NCI-H2171 treated with DMSO at 0.1 percent for 48 hours (cell line): ENCODE measurements at regions not wholly inside any gene's neighbourhood (a gene's known extent, or its start where the extent isn't known, plus 50 kb on each side); places are given as distances from the start of the nearest gene placed in this dataset.

Source experiments
- DNase-seq: peaks from one replicate; lab custom pipeline; 2025; lab: John Stamatoyannopoulos, UW

- no peak for DNase-seq
Measured at GRCh38 chr7:155867734-155868400, 55.6 kb upstream of the SHH start.

DNA sequence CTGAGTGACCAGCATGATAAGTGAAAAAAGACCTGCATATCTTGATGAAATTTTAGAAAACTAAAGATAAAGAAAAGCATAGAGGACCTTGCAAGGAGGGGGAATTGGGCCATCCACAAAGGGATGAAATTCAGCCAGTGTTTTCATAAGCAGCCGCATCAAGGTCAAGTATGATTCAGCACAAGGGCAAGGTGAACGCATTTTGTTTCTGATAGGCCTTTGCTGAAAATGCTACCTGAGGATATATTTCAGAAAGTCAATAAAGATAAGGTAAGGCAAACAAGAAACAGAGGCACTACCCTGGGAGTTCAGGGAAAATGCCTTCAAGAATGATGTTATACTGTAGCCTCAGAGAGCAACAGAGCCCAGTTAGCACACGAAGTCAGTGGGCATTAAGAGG is 55.0 kb upstream of the SHH start:
- DNase-seq = no peak

DNA sequence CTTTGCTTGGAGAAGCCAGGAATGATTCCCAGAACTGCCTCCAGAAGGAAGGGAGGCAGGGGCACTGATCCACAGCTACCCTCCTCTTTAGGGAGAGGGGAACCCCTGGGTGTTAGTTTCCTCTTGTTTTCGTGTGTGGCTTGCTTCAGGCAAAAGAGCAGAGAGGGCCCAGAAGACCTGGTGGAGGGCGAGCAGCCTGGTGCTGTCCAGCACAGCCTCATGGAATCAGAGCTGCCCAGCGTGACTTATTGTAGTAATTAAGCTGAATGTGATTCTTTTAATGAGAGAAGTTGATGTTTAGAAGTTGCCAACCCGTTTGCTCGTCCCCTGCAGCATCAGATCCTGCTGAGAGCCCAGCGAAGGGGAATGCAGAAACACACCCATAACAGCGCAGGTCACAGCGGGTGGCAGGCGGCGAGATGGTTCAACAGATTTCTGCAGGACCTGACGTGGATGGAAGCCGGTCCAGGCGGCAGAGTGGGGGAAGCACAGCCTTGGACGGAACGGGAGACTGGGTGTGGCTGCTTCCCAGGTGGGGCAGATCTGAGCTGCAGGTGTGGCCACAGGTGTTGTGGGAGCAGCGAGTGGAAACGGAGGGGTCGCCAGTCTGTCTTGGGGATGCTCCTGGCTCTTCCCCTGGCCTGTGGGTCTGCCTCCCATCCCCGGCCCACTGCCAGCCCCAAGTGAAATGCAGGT is 53.7 kb upstream of the SHH start:
- DNase-seq = no peak

- DNase-seq = no peak
Measured at GRCh38 chr7:155864991-155865690, 52.9 kb upstream of the SHH start.

GRCh38 chr7:155864271-155864985 is 52.2 kb upstream of the SHH start:
- DNase-seq = no peak

DNA sequence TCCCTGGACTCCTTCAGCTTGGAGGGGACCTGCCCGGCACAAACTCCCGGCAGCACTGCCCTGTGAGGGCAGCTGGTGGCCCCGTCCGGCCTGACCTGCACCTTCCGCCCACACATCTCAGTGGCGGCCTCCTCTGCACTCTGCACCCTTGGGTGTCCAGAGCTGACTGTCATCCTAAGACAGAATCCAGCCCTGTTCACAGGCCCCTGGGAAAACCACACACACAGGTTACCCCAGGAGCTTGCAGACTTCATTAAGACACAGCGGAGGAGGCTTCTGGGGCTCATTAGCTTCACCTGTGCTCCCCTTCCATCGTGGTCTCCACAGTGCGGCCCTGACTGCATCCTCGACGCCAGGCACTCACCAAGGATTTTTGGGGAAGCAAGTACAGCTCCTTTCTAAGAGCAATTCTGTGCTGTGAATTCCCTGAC is 51.5 kb upstream of the SHH start:
- DNase-seq = no peak

- no peak for DNase-seq
Measured at GRCh38 chr7:155862123-155862892, 50.0 kb upstream of the SHH start.
